K562 (cell line): ENCODE measurements at regions not wholly inside any gene's neighbourhood (a gene's known extent, or its start where the extent isn't known, plus 50 kb on each side); places are given as distances from the start of the nearest gene placed in this dataset.

Source experiments
- ATAC-seq: fragments of 200-7000 bp; cut with Tn5 transposase; 3 replicates; pipeline ENCODE4 v1.9.1; 2020; ENCODE audit warnings: moderate library complexity
- BruUV-seq: library from RNA; stranded (reverse); fragments of 400-500 nt; replicated peaks from 2 replicates; lab custom pipeline; 2021; lab: Mats Ljungman, UMichigan
- CTCF ChIA-PET: fragments of 300-600 bp; formaldehyde crosslinking; extraction: SDS; loops from one replicate; lab custom pipeline; 2021; ENCODE audit warnings: low intra/inter-chr PET ratio; lab: Yijun Ruan, JAX
- POLR2A ChIA-PET: fragments of 300-600, 350-650 bp; sonication (Branson Sonifier 250); formaldehyde crosslinking; extraction: SDS; loops from one replicate; lab custom pipeline; 2021; ENCODE audit warnings: antibody characterized with exemption, inconsistent platforms; lab: Yijun Ruan, JAX
- DNase-seq, 4 experiments: peaks; one replicate each; pipeline versions ENCODE4 v3.0.0 to v3.0.0-alpha.2; 2011 to 2018; ENCODE audit warnings: low spot score in 3 of 4, mixed read lengths in 3 of 4; ENCODE audit errors: extremely low read depth in 1 of 4
- FAIRE-seq: peaks from 2 replicates; lab custom pipeline; 2011; peaks lifted over from hg19 to GRCh38; lab: Jason Lieb, UNC
- H2AFZ ChIP-seq: 2 replicates; pipeline ENCODE4 v1.6.0; 2011; ENCODE audit warnings: low read depth, low read length, control low read depth, inconsistent platforms
- H3K27ac ChIP-seq: fragments of 200-600 bp; 3 replicates; pipeline ENCODE4 v1.8.0; 2011; ENCODE audit warnings: low read depth, mild to moderate bottlenecking, control low read depth, inconsistent platforms, low read length, moderate library complexity, mixed read lengths; ENCODE audit errors: extremely low read depth
- H3K27me3 ChIP-seq, 2 experiments: fragments of 300-600 bp in 1 of 2; 2 replicates in 1 of 2; 3 replicates in 1 of 2; pipeline versions ENCODE4 v1.6.0 to v1.8.0; 2011; ENCODE audit warnings: inconsistent platforms in 2 of 2, low read length in 2 of 2, mild to moderate bottlenecking in 1 of 2, mixed read lengths in 1 of 2, moderate library complexity in 1 of 2; ENCODE audit not compliant: control insufficient read depth in 2 of 2, insufficient read depth in 2 of 2
- H3K36me3 ChIP-seq: fragments of 300-600 bp; 3 replicates; pipeline ENCODE4 v1.8.0; 2011; ENCODE audit warnings: mild to moderate bottlenecking, low read length, inconsistent platforms; ENCODE audit not compliant: control insufficient read depth, insufficient read depth
- H3K4me1 ChIP-seq, 2 experiments: fragments of 200-600 bp in 1 of 2; replicated peaks in 1 of 2; 2 replicates in 1 of 2; 3 replicates in 1 of 2; pipeline versions ENCODE4 v1.5.1 to v1.8.0; 2011; ENCODE audit warnings: inconsistent platforms in 2 of 2, low read length in 2 of 2, mild to moderate bottlenecking in 1 of 2, mixed read lengths in 1 of 2, moderate library complexity in 1 of 2; ENCODE audit not compliant: control insufficient read depth in 2 of 2, insufficient read depth in 2 of 2
- H3K4me2 ChIP-seq: 2 replicates; pipeline ENCODE4 v1.6.1; 2011; ENCODE audit warnings: low read length, control low read depth, inconsistent platforms, mixed read lengths; ENCODE audit not compliant: insufficient read depth
- H3K4me3 ChIP-seq: fragments of 200-600 bp; sonication (generic), shearing (Covaris generic); 2 replicates; pipeline ENCODE4 v1.5.1; 2016; ENCODE audit warnings: control low read depth, inconsistent platforms
- H3K79me2 ChIP-seq: fragments of 200-600 bp; 3 replicates; pipeline ENCODE4 v1.8.0; 2011; ENCODE audit warnings: low read length, inconsistent platforms; ENCODE audit not compliant: control insufficient read depth, insufficient read depth
- H3K9ac ChIP-seq, 2 experiments: 2 replicates each; pipeline versions ENCODE4 v1.6.0 to v1.6.1; 2011; ENCODE audit warnings: low read depth in 2 of 2, low read length in 2 of 2, control low read depth in 1 of 2, inconsistent platforms in 1 of 2, mild to moderate bottlenecking in 1 of 2, mixed read lengths in 1 of 2; ENCODE audit not compliant: insufficient read depth in 1 of 2
- H3K9me1 ChIP-seq: one replicate; pipeline ENCODE4 v1.6.0; 2011; ENCODE audit warnings: inconsistent platforms, mild to moderate bottlenecking, low read length, moderate library complexity; ENCODE audit not compliant: control insufficient read depth, insufficient read depth
- H3K9me3 ChIP-seq: replicated peaks from 2 replicates; pipeline ENCODE4 v1.5.1; 2011; ENCODE audit warnings: low read depth, low read length, inconsistent platforms; ENCODE audit not compliant: control insufficient read depth, insufficient read depth
- H4K20me1 ChIP-seq: replicated peaks from 2 replicates; pipeline ENCODE4 v1.6.1; 2011; ENCODE audit warnings: low read length, inconsistent platforms, mixed read lengths; ENCODE audit not compliant: control insufficient read depth, insufficient read depth
- CSDE1 ChIP-seq, 2 experiments: fragments of 450-650 bp; IDR thresholded peaks; 2 replicates each; pipeline ENCODE4 v1.6.1; 2016; ENCODE audit warnings: mild to moderate bottlenecking in 1 of 2
- DDX20 ChIP-seq: fragments of 450-650 bp; IDR thresholded peaks from 2 replicates; pipeline ENCODE4 v1.6.1; 2016; ENCODE audit warnings: missing genetic modification characterization, low read depth, mild to moderate bottlenecking, missing compliant biosample characterization, moderate library complexity
- FIP1L1 ChIP-seq: fragments of 200-400 bp; formaldehyde crosslinking; IDR thresholded peaks from 2 replicates; pipeline ENCODE4 v1.6.1; 2018; ENCODE audit warnings: mild to moderate bottlenecking, low read depth, low read length; ENCODE audit not compliant: poor library complexity, severe bottlenecking
- HNRNPUL1 ChIP-seq: fragments of 200-400 bp; formaldehyde crosslinking; IDR thresholded peaks from 2 replicates; pipeline ENCODE4 v1.6.1; 2017; ENCODE audit warnings: low read length
- NFYB ChIP-seq: IDR thresholded peaks from 2 replicates; pipeline ENCODE4 v1.6.1; 2011; ENCODE audit warnings: mild to moderate bottlenecking, moderate library complexity; ENCODE audit not compliant: insufficient read length; ENCODE audit errors: extremely low read depth
- NR3C1 ChIP-seq: sonication (generic); formaldehyde crosslinking; IDR thresholded peaks from 2 replicates; pipeline ENCODE4 v1.8.1; 2022; ENCODE audit warnings: missing genetic modification reagents
- NRF1 ChIP-seq, 2 experiments: fragments of 450-650 bp; IDR thresholded peaks in 1 of 2; conservative IDR thresholded peaks in 1 of 2; 2 replicates each; pipeline ENCODE4 v1.6.1; 2014; ENCODE audit warnings: mild to moderate bottlenecking in 2 of 2
- PHB ChIP-seq: fragments of 250-450 bp; sonication (Bioruptor Pico); IDR thresholded peaks from 2 replicates; pipeline ENCODE4 v1.5.0; 2021
- PHTF2 ChIP-seq: fragments of 250-450 bp; sonication (Bioruptor Pico); IDR thresholded peaks from 2 replicates; pipeline ENCODE4 v1.5.0; 2021; ENCODE audit warnings: mild to moderate bottlenecking
- RREB1 ChIP-seq: fragments of 250-450 bp; sonication (Bioruptor Pico); IDR thresholded peaks from 2 replicates; pipeline ENCODE4 v1.4.0; 2020
- TAF9B ChIP-seq: fragments of 450-650 bp; IDR thresholded peaks from 2 replicates; pipeline ENCODE4 v1.6.1; 2018; ENCODE audit warnings: mild to moderate bottlenecking; ENCODE audit not compliant: partially characterized antibody
- ZNF445 ChIP-seq: fragments of 250-450 bp; sonication (Bioruptor Pico); IDR thresholded peaks from 2 replicates; pipeline ENCODE4 v1.4.0; 2020; ENCODE audit warnings: low read depth, mild to moderate bottlenecking, moderate library complexity
- ZNF75A ChIP-seq: fragments of 450-650 bp; formaldehyde crosslinking; IDR thresholded peaks from 2 replicates; pipeline ENCODE4 v1.4.0; 2020; ENCODE audit warnings: mild to moderate bottlenecking
- in situ Hi-C: fragments of 300-500 bp; cut with MboI; formaldehyde crosslinking; loops from 4 replicates; pipeline ENCODE4 v1.15.0; 2018; ENCODE audit warnings: inconsistent platforms, mixed read lengths
- intact Hi-C: fragments of 100-400 bp; cut with micrococcal nuclease; formaldehyde crosslinking; loops from 2 replicates; pipeline ENCODE4 v1.14.2; 2022

- ChIA-PET POLR2A (interaction anchor here (1.2 kb wide), 1 partner anchor 12 kb away, joined by 3 read pairs; no protein-coding TSS in a partner anchor), CTCF (no interaction called here)
Measured at GRCh38 chr4:126755506-126755905, 877.3 kb upstream of the INTU start.

More at GRCh38 chr4:126755506-126755905, 877.3 kb upstream of the INTU start:
- Histone ChIP-seq H3K27me3 (no peaks in the 10 kb centered on the region), H3K27ac (no peak overlapping the region), H3K4me2 (no peak overlapping the region), H3K4me3 (no peak overlapping the region), H2AFZ (no peak overlapping the region), H3K9me1 (no peaks in the 10 kb centered on the region), H3K4me1 (peaks cover 2 to 20% of the 10 kb centered on the region in 2 experiments; a peak in 3 of 5 replicates), H4K20me1 (no peaks in the 10 kb centered on the region), H3K9me3 (no peaks in the 10 kb centered on the region), H3K36me3 (peaks cover 14% of the 10 kb centered on the region; the same call in 1 of the 3 replicates), H3K9ac (no peak overlapping the region), H3K79me2 (peaks cover 12% of the 10 kb centered on the region)
- intact Hi-C loops (no loop called here), in situ Hi-C loops (no loop called here)
- BruUV-seq = no TSS peak
- DNase-seq = no peak
- no peak for TF ChIP-seq TAF9B
- no peak for TF ChIP-seq ZNF445 (CRISPR knock-in tag)
- no peak for TF ChIP-seq PHB (CRISPR knock-in tag)
- no peak for TF ChIP-seq PHTF2
- TF ChIP-seq ZNF75A (CRISPR knock-in tag) = no peak
- TF ChIP-seq FIP1L1 = no peak
- no peak for TF ChIP-seq NR3C1 (CRISPR knock-in tag)
- no peak for TF ChIP-seq DDX20
- TF ChIP-seq HNRNPUL1 = no peak
- TF ChIP-seq NFYB = no peak
- TF ChIP-seq CSDE1 (IDR thresholded peaks at IDR 0.05) = no peak
- TF ChIP-seq RREB1 (CRISPR knock-in tag) = no peak
- no peak for TF ChIP-seq NRF1 (conservative IDR thresholded peaks at IDR 0.05 in 1 of 2, IDR thresholded peaks at IDR 0.05 in 1 of 2)
- no peak for ATAC-seq
- no peak for FAIRE-seq
